IPS-18a (cell line): ENCODE measurements at regions not wholly inside any gene's neighbourhood (a gene's known extent, or its start where the extent isn't known, plus 50 kb on each side); places are given as distances from the start of the nearest gene placed in this dataset.
"Not testable (repeated sequence)": the region's sequence is repeated elsewhere in the genome, so short reads cannot be mapped to it uniquely, and the experiment has no call there.

Experiments used
- H3K27ac ChIP-seq: one replicate; pipeline ENCODE4 v1.5.1; 2013; ENCODE audit warnings: low read length
- H3K27me3 ChIP-seq: one replicate; pipeline ENCODE4 v1.6.1; 2013; ENCODE audit warnings: mild to moderate bottlenecking, low read length; ENCODE audit not compliant: control insufficient read depth, insufficient read depth
- H3K36me3 ChIP-seq: one replicate; pipeline ENCODE4 v1.6.1; 2013; ENCODE audit warnings: low read depth, low read length; ENCODE audit not compliant: control insufficient read depth
- H3K4me1 ChIP-seq: one replicate; pipeline ENCODE4 v1.6.1; 2013; ENCODE audit warnings: low read depth, low read length; ENCODE audit not compliant: control insufficient read depth
- H3K4me3 ChIP-seq: one replicate; pipeline ENCODE4 v1.5.1; 2013; ENCODE audit warnings: low read length
- H3K9ac ChIP-seq: one replicate; pipeline ENCODE4 v1.6.1; 2013; ENCODE audit warnings: mild to moderate bottlenecking, low read length, moderate library complexity
- H3K9me3 ChIP-seq: one replicate; pipeline ENCODE4 v1.6.1; 2013; ENCODE audit warnings: low read depth, low read length; ENCODE audit not compliant: control insufficient read depth

DNA sequence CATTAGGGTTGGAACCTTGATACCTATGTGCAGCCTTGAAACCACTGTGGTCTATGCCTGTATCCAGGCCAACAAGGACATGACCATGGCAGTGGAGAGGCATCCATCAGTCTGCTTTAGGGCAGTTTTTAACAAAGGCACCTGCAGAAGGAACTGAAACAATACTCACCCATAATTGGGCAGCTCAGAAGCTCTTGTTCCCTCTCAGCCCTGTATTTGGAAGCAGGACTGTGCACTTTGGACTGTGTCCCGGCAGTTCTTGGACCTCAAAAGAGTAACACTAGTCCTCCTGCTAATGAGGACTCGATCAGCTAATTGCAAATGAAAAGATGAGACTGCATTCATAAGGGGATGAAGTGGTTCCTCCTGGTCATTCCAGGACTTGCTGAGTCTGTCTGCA lies 500.2 kb upstream of the TNP1 start:
- Histone ChIP-seq H3K4me3 (no peak overlapping the region), H3K4me1 (peaks cover 4% of the 10 kb centered on the region), H3K9me3 (no peaks in the 10 kb centered on the region), H3K9ac (no peak overlapping the region), H3K27me3 (peaks cover 29% of the 10 kb centered on the region), H3K36me3 (no peaks in the 10 kb centered on the region), H3K27ac (no peak overlapping the region)

DNA sequence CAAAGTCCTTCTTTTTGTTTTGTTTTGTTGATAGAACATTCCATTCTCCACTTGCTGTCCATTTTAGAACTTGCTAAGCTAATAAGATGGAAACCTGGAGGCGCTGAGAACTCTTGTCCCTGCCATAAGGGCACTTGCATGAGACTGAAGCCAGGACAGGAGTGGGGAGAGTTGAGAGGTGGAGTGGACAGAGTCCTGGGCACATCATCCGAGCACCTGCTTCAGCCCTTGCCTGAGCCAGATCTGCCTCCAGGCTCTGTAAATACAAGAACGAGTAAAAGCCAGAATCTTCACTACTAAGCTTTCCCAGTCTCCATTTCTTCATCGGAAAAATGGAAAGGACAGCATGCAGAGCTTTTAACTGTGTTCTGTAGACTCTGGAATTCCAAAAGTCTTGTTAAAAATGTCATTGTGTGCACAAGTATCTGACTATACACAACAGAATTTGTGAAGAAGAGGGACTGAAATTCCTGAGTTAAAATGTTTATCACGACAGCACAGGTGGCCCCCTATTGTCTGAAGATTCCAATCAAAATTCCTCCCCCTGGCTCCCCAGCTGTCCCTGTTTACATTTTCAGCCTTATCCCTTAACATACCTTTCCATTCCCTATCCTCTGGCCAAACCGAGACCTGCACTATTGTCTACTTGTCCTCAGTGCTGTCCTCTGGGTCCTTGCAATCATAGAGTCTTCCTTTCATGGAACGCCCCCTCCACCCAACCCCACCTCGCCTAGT lies 498.2 kb upstream of the TNP1 start:
- Histone ChIP-seq H3K27ac (no peak overlapping the region), H3K27me3 (peaks cover 8% of the 10 kb centered on the region), H3K36me3 (no peaks in the 10 kb centered on the region), H3K9me3 (no peaks in the 10 kb centered on the region), H3K4me1 (peaks cover 4% of the 10 kb centered on the region), H3K9ac (no peak overlapping the region), H3K4me3 (no peak overlapping the region)

GRCh38 chr2:217356781-217357180 lies 496.9 kb upstream of the TNP1 start:
- Histone ChIP-seq H3K4me3 (no peak overlapping the region), H3K9me3 (no peaks in the 10 kb centered on the region), H3K9ac (no peak overlapping the region), H3K27ac (no peak overlapping the region), H3K4me1 (peaks cover 4% of the 10 kb centered on the region), H3K36me3 (no peaks in the 10 kb centered on the region), H3K27me3 (no peaks in the 10 kb centered on the region)

GRCh38 chr2:217356142-217356541 lies 496.3 kb upstream of the TNP1 start:
- Histone ChIP-seq H3K27me3 (no peaks in the 10 kb centered on the region), H3K27ac (no peak overlapping the region), H3K4me1 (peaks cover 4% of the 10 kb centered on the region), H3K36me3 (no peaks in the 10 kb centered on the region), H3K9me3 (no peaks in the 10 kb centered on the region), H3K4me3 (no peak overlapping the region), H3K9ac (no peak overlapping the region)

GRCh38 chr2:217353591-217353990 lies 493.7 kb upstream of the TNP1 start:
- Histone ChIP-seq H3K4me1 (peaks cover 4% of the 10 kb centered on the region), H3K4me3 (no peak overlapping the region), H3K27ac (no peak overlapping the region), H3K36me3 (no peaks in the 10 kb centered on the region), H3K27me3 (no peaks in the 10 kb centered on the region), H3K9me3 (no peaks in the 10 kb centered on the region), H3K9ac (no peak overlapping the region)

DNA sequence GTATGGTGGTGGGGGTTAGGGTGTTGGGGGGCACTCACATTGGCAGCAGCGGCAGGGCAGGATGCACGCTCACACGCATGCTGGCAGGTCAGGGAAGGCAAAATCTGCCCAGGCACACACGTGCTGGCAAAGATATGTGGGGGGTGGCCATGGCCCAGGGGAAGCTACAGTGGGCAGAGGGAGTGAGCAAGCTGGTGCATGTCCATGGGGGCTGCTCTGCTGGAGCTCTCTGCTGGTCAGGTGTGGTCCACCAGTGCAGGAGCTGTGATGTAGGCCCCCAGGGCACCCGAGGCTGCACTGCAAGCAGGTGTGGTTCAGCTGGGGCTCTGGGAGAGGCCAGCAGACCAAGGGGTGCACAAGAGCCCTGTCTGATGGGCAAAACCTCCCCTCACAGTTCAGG lies 491.5 kb upstream of the TNP1 start:
- Histone ChIP-seq H3K36me3 (no peaks in the 10 kb centered on the region), H3K27ac (no peak overlapping the region), H3K27me3 (no peaks in the 10 kb centered on the region), H3K4me3 (no peak overlapping the region), H3K4me1 (no peaks in the 10 kb centered on the region), H3K9ac (no peak overlapping the region), H3K9me3 (no peaks in the 10 kb centered on the region)

- Histone ChIP-seq H3K4me3 (no peak overlapping the region), H3K4me1 (no peaks in the 10 kb centered on the region), H3K36me3 (no peaks in the 10 kb centered on the region), H3K27ac (no peak overlapping the region), H3K9me3 (no peaks in the 10 kb centered on the region), H3K27me3 (no peaks in the 10 kb centered on the region), H3K9ac (no peak overlapping the region)
Observed at GRCh38 chr2:217349251-217349650, 489.4 kb upstream of the TNP1 start.

DNA sequence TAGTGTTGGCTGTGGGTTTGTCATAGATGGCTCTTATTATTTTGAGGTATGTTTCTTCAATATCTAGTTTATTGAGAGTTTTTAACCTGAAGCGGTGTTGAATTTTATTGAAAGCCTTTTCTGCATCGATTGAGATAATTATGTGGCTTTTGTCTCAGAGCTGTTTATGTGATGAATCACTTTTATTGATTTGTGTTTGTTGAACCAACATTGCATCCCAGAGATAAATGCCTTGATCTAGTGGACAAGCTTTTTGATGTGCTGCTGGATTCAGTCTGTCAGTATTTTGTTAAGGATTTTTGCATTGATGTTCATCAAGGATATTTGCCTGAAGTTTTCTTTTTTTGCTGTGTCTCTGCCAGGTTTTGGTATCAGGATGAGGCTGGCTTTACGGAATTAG lies 487.8 kb upstream of the TNP1 start:
- not testable (repeated sequence) for H3K9me3 ChIP-seq, H3K9ac ChIP-seq, H3K4me1 ChIP-seq, H3K27ac ChIP-seq, H3K27me3 ChIP-seq, H3K4me3 ChIP-seq, H3K36me3 ChIP-seq

DNA sequence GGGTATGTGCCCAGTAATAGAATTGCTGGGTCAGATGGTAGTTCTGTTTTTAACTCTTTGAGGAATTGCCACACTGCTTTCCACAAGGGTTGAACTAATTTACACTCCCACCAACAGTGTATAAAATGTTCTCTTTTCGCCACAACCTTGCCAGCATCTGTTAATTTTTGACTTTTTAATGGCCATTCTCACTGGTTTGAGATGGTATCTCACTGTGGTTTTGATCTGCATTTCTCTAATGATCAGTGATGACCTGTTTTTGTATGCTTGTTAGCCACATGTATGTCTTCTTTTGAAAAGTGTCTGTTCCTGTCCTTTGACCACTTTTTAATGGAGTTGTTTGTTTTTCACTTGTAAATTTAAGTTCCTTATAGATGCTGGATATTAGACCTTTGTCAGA lies 486.2 kb upstream of the TNP1 start:
- H3K9ac ChIP-seq, H3K27ac ChIP-seq, H3K4me3 ChIP-seq: not testable (repeated sequence)

GRCh38 chr2:217340899-217341298 lies 481.0 kb upstream of the TNP1 start:
- Histone ChIP-seq H3K9me3 (no peaks in the 10 kb centered on the region), H3K36me3 (no peaks in the 10 kb centered on the region), H3K4me1 (no peaks in the 10 kb centered on the region)

More for the DNA sequence above, 486.2 kb upstream of the TNP1 start:
- H3K36me3 ChIP-seq, H3K9me3 ChIP-seq, H3K4me1 ChIP-seq, H3K27me3 ChIP-seq: not testable (repeated sequence)

GRCh38 chr2:217340176-217340575 lies 480.3 kb upstream of the TNP1 start:
- no peaks in the 10 kb centered on the region for H3K4me1 ChIP-seq
- no peak overlapping the region for H3K4me3 ChIP-seq
- no peaks in the 10 kb centered on the region for H3K36me3 ChIP-seq
- no peak overlapping the region for H3K9ac ChIP-seq
- no peak overlapping the region for H3K27ac ChIP-seq
- no peaks in the 10 kb centered on the region for H3K27me3 ChIP-seq
- no peaks in the 10 kb centered on the region for H3K9me3 ChIP-seq

More at GRCh38 chr2:217340899-217341298, 481.0 kb upstream of the TNP1 start:
- Histone ChIP-seq H3K4me3 (no peak overlapping the region), H3K27ac (no peak overlapping the region), H3K9ac (no peak overlapping the region), H3K27me3 (no peaks in the 10 kb centered on the region)

- no peaks in the 10 kb centered on the region for H3K9me3 ChIP-seq
- no peaks in the 10 kb centered on the region for H3K36me3 ChIP-seq
- H3K27ac ChIP-seq: no peak overlapping the region
- H3K4me1 ChIP-seq: peaks cover under 1% of the 10 kb centered on the region
- no peak overlapping the region for H3K9ac ChIP-seq
- H3K4me3 ChIP-seq: no peak overlapping the region
- no peaks in the 10 kb centered on the region for H3K27me3 ChIP-seq
Observed at GRCh38 chr2:217339753-217340152, 479.9 kb upstream of the TNP1 start.
